ENCODE measurements at regions not wholly inside any gene's neighbourhood (a gene's known extent, or its start where the extent isn't known, plus 50 kb on each side); places are given as distances from the start of the nearest gene placed in this dataset.

DNA sequence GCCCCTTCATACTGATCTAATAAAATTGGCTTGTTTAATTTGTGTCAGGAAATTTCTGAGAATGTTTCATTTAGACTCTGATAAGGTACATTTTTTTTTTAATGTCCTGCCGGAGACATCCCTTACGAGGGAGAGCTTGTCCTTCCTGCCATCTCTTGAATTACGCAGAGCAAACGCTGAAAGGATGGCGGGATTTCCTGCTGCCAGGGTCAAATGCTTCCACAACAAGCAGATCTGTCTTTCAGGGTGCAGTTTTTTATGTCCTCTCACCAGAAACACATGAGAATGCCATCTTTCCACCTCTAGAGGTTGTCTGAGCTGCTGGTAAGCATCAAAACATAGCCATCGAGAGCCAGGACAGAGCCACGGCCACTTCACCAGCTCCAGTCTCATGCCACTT is 126.8 kb upstream of the ARHGAP5 start:
- no peaks in the 10 kb centered on the region for H3K9me3 Mint-ChIP-seq
- ATAC-seq (replicated peaks), result no peak
- no peaks in the 10 kb centered on the region for H3K27me3 Mint-ChIP-seq
- peaks cover 8% of the 10 kb centered on the region for H3K4me1 Mint-ChIP-seq
- peak overlapping the region; percentile 69 for H3K27ac Mint-ChIP-seq
- H3K36me3 Mint-ChIP-seq (ENCODE audit: low read depth), result no peaks in the 10 kb centered on the region
- H3K4me3 Mint-ChIP-seq, result no peak overlapping the region

DNA sequence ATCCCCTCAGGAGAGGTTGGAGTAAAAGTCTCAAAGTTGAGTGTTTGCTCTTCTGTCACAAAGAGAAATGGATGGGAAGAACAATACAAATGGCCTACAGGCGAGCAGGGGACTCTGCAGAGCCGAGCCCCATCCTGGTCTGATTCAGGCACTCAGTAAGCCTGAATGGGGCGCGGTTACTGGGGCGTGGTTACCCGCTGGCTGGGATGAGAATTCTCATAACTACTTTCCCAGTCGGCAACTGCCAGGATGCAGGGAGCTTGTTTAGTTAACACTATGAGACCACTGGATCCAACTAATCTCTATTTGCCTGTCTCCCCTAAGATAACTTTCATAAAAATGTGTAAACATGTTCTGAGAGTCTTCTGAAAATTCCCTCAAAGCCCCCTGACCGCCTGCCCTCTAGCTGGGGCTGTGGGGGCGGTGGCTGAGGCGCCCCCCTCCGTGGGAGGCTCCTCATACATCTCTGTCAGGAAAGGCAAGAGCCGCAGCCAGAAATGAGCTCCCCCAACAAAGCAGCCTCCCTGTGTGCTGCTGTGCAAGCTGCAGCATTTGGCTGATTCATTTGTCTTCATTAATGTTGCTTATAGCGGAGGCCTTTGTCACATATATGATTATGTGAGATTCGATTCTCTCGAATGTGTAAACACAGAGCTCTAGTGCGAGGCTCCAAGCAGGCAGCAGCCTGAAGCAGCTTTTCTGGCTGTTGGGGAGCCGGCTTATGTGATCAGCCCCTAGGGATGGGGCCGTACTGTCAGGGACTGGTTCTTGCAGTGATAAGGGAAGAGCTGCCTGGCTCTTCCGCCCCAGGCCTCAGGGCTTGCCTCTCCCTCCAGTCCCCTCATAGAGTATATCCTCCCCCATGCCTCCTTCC is 126.1 kb upstream of the ARHGAP5 start:
- Mint-ChIP-seq H3K4me1 (peaks cover 8% of the 10 kb centered on the region), H3K9me3 (no peaks in the 10 kb centered on the region), H3K4me3 (no peak overlapping the region), H3K27me3 (no peaks in the 10 kb centered on the region), H3K27ac (no peak overlapping the region), H3K36me3 (ENCODE audit: low read depth) (no peaks in the 10 kb centered on the region)
- no peak for ATAC-seq (replicated peaks)

DNA sequence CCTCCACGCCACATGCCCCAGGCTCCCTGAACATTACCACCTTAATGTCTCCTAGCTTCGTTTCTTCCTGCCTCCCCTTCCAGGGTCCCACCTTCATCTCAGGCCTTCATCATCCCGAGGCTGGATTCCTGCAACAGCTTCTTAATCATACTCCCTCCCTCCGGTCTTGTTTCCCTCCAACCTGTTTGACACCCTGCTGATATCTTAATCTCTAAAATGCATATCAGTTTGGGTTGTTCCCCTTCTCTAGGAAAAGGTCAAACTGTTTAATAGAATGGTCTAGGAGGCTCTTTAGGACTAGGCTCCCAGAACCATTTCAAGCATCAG is 125.5 kb upstream of the ARHGAP5 start:
- Mint-ChIP-seq H3K4me3 (no peak overlapping the region), H3K9me3 (no peaks in the 10 kb centered on the region), H3K27me3 (no peaks in the 10 kb centered on the region), H3K27ac (no peak overlapping the region), H3K36me3 (ENCODE audit: low read depth) (no peaks in the 10 kb centered on the region), H3K4me1 (peaks cover 8% of the 10 kb centered on the region)
- no peak for ATAC-seq (replicated peaks)

DNA sequence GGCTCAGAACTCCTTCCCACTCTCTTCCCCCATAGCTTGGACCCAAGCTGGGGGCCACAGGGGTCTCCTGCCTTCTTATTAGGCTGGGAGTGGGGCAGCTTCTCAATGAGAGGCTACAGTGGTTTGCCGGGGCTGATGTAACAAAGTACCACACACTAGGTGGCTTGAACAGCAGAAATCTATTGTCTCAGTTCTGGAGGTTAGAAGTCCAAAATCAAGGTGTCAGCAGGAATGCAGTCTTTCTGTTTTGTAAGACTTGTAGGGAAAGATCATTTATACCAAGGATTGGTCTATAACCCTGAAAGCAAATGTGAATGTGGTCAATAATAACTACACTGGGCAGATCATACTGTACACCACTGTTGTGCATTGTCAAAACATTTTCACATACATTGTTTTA is 124.5 kb upstream of the ARHGAP5 start:
- no peak for ATAC-seq (replicated peaks)
- H3K4me1 Mint-ChIP-seq, result peaks cover 8% of the 10 kb centered on the region
- no peaks in the 10 kb centered on the region for H3K27me3 Mint-ChIP-seq
- no peak overlapping the region for H3K27ac Mint-ChIP-seq
- no peak overlapping the region for H3K4me3 Mint-ChIP-seq
- H3K36me3 Mint-ChIP-seq (ENCODE audit: low read depth), result no peaks in the 10 kb centered on the region
- no peaks in the 10 kb centered on the region for H3K9me3 Mint-ChIP-seq

DNA sequence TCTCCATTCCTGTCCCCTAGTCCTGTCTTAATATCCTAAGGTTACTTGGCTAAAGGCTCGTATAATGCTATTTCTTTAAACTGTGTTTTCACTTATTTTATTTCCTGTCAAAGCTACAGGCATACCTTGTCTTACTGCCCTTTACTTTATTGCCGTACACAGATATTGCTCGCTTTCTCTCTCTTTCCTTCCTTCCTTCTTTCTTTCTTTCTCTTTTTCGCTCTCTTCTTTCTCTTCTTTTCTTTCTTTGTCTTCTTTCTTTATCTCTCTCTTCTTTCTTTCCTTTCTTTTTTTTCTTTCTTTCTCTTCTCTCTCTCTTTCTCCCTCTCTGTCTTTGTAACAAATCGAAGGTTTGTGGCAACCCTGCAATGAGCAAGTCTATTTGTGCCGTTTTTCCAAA is 123.9 kb upstream of the ARHGAP5 start:
- ATAC-seq (replicated peaks), result no peak
- H3K4me1 Mint-ChIP-seq, result peaks cover 4% of the 10 kb centered on the region
- no peaks in the 10 kb centered on the region for H3K36me3 Mint-ChIP-seq (ENCODE audit: low read depth)
- no peak overlapping the region for H3K27ac Mint-ChIP-seq
- H3K27me3 Mint-ChIP-seq, result no peaks in the 10 kb centered on the region
- no peak overlapping the region for H3K4me3 Mint-ChIP-seq
- no peaks in the 10 kb centered on the region for H3K9me3 Mint-ChIP-seq

DNA sequence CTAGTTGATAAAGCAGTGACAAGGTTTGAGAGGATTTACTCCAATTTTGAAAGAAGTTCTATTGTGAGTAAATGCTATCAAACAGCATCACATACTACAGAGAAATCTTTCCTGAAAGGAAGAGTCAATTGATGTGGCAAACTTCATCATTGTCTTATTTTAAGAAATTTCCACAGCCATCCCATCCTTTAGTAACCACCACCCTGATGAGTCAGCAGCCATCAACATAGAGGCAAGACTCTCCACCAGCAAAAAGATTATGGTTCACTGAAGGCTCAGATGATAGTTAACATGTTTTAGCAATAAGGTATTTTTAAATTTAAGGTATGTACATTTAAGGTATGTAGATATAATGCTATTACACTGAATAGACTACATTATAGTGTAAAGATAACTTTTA is 122.1 kb upstream of the ARHGAP5 start:
- H3K4me1 Mint-ChIP-seq, result peaks cover 2% of the 10 kb centered on the region
- no peaks in the 10 kb centered on the region for H3K36me3 Mint-ChIP-seq (ENCODE audit: low read depth)
- ATAC-seq (replicated peaks), result no peak
- H3K9me3 Mint-ChIP-seq, result no peaks in the 10 kb centered on the region
- no peaks in the 10 kb centered on the region for H3K27me3 Mint-ChIP-seq
- H3K4me3 Mint-ChIP-seq, result no peak overlapping the region
- H3K27ac Mint-ChIP-seq, result no peak overlapping the region

DNA sequence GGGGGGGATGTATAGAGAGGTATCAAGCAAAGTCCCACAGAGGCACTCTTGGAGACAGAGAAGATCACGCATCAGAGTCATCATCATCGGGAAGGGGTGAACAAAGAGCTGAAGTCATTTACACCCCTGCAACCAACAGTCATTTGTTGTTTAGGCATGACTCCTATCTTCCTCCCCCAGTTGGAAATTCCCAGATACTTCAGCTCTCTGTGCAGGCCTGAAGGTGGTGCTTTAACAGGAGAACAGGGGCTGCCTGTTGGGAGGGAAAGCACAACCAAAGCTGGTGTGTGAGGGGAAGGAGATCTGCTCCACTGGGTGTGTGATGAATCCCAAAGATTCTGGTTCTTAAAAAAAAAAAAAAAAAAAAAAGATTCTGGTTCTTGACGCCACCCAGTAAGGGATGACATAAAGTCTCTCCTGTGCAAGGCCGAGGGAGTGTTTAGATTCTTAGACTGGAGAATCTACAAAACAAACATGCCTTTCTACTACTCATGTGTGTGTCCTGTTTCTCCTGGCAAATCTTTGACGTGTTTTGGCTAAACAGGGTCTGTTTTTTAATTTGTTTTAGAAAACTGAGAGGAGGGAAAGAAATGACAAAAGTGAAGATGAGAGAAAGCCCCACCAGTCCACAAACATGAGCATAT is 121.0 kb upstream of the ARHGAP5 start:
- no peak overlapping the region for H3K4me3 Mint-ChIP-seq
- H3K4me1 Mint-ChIP-seq, result no peaks in the 10 kb centered on the region
- H3K27ac Mint-ChIP-seq, result no peak overlapping the region
- ATAC-seq (replicated peaks), result peak; percentile 47
- no peaks in the 10 kb centered on the region for H3K36me3 Mint-ChIP-seq (ENCODE audit: low read depth)
- H3K27me3 Mint-ChIP-seq, result no peaks in the 10 kb centered on the region
- no peaks in the 10 kb centered on the region for H3K9me3 Mint-ChIP-seq

DNA sequence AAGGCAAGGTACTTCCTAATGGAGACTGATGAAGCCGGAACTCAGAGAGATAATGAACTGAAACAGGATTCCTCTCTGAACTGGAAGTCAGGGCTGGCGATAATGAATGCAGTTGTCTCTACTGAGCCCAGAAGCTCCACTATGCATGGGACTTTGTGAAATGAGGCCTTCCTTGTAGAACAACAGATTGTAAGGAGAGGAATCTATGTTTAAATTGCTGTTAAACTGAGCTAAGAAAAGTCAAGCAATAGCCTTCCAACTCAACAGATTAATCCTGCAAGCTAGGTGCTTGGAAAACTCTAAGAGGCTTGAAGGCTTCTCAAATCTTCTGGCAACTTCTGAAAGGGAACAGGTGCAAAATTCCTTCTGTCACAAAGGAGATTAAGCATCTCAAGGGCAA is 119.5 kb upstream of the ARHGAP5 start:
- Mint-ChIP-seq H3K4me3 (no peak overlapping the region), H3K27ac (no peak overlapping the region), H3K4me1 (no peaks in the 10 kb centered on the region), H3K9me3 (no peaks in the 10 kb centered on the region), H3K36me3 (ENCODE audit: low read depth) (no peaks in the 10 kb centered on the region), H3K27me3 (peaks cover 3% of the 10 kb centered on the region)
- ATAC-seq (replicated peaks), result no peak

DNA sequence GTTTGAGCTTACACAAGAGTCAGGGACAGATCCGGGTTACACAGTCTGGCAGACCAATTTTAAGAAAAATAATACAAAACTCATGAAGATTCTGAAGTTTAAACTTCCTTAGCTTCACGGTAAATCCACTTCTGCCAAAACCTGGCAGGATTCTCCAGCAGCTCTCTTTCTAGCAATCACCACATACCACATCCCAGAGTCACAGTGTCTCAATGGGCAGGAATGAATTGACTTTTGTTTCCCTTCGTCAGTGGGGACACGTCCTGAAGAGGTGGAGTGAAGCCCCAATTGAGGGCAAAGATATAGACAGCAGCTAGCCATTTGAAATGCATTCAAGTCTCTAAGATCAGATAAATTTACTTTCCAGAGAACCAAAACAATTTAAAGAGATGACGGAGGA is 117.1 kb upstream of the ARHGAP5 start:
- H3K9me3 Mint-ChIP-seq, result no peaks in the 10 kb centered on the region
- no peak for ATAC-seq (replicated peaks)
- H3K4me3 Mint-ChIP-seq, result no peak overlapping the region
- H3K4me1 Mint-ChIP-seq, result no peaks in the 10 kb centered on the region
- peaks cover 3% of the 10 kb centered on the region for H3K27me3 Mint-ChIP-seq
- no peaks in the 10 kb centered on the region for H3K36me3 Mint-ChIP-seq (ENCODE audit: low read depth)
- no peak overlapping the region for H3K27ac Mint-ChIP-seq

DNA sequence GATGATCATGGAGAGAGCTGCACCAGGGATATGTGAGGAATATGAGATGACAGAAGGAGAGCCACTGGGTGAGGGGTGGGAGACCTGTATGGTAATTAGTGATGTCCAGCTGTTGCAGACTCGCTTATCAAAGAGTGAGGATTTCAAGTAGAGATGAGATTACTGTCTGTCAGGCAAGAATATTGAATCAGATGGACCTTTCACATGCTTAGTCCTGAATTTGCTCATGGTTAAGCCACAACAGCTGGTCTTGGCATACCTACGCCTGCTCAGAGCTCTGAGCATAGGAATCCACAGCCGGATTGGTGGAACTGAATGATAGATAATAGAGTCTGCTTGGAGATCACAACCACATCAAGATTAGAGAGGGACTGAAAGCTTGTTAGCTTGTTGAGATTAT is 115.2 kb upstream of the ARHGAP5 start:
- H3K36me3 Mint-ChIP-seq (ENCODE audit: low read depth), result no peaks in the 10 kb centered on the region
- H3K4me3 Mint-ChIP-seq, result no peak overlapping the region
- H3K27me3 Mint-ChIP-seq, result peaks cover 3% of the 10 kb centered on the region
- H3K4me1 Mint-ChIP-seq, result peaks cover 6% of the 10 kb centered on the region
- no peak for ATAC-seq (replicated peaks)
- H3K27ac Mint-ChIP-seq, result no peak overlapping the region
- no peaks in the 10 kb centered on the region for H3K9me3 Mint-ChIP-seq

DNA sequence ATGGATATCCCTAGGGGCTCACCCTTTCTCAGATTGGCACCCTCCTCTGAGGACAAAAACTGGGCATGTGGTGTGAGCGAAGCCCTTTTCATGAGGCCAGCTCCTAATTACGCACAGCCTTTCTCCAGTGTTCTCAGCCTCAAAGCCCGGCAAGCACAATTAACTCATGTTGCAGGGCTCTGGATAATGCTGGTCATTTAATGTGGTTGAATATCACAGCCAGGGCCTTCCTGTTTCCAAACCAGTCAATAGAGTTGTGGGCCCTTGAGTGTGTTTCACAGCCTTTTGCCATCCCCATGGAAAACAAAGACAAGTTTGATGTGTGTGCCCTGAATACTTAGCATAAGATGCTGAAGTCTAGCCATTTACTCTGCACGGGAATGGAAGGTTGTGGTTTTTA is 114.2 kb upstream of the ARHGAP5 start:
- no peaks in the 10 kb centered on the region for H3K9me3 Mint-ChIP-seq
- H3K27me3 Mint-ChIP-seq, result peaks cover 3% of the 10 kb centered on the region
- H3K27ac Mint-ChIP-seq, result no peak overlapping the region
- ATAC-seq (replicated peaks), result no peak
- H3K4me1 Mint-ChIP-seq, result peaks cover 6% of the 10 kb centered on the region
- H3K4me3 Mint-ChIP-seq, result no peak overlapping the region
- no peaks in the 10 kb centered on the region for H3K36me3 Mint-ChIP-seq (ENCODE audit: low read depth)

DNA sequence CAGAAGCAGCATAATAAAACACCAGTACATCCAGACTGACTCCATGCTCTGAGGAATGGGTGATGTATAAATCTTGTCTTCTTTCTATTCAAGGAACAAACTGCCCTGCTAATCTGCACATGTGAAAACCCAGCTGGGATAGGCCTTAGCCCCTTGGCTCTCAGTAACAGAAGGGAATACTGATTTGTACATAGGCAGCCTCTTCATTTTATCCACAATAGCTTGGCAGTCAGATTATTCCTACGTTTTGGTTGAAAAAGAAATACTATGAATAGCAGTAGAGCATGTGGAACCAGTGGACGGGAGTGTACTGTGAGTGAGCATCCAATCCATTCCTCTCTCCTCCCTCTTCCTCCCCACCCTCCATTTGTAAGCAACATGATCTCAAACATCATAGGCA is 113.5 kb upstream of the ARHGAP5 start:
- Mint-ChIP-seq H3K4me1 (peaks cover 8% of the 10 kb centered on the region), H3K27me3 (peaks cover 3% of the 10 kb centered on the region), H3K27ac (no peak overlapping the region), H3K4me3 (no peak overlapping the region), H3K36me3 (ENCODE audit: low read depth) (no peaks in the 10 kb centered on the region), H3K9me3 (no peaks in the 10 kb centered on the region)
- no peak for ATAC-seq (replicated peaks)

DNA sequence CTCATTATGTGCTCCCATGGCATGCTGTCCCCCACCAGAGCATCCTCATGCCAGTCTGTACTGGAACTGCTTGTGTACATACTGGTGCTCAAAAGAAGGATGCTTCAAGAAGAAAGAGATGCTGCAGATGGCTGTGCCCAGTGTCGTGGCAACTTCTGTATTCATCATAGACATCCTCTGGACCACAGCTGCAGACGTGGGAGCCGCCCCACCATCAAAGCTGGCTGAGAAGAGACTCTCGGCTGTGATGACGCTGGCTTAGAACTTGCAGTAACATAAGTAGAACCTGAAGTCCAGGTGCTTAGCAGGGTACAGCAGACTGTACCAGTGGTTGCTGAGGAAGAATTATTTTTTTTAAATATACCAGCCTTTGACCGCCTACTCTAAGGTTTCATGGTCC is 112.6 kb upstream of the ARHGAP5 start:
- Mint-ChIP-seq H3K36me3 (ENCODE audit: low read depth) (no peaks in the 10 kb centered on the region), H3K9me3 (no peaks in the 10 kb centered on the region), H3K4me1 (peaks cover 9% of the 10 kb centered on the region), H3K27me3 (peaks cover 3% of the 10 kb centered on the region), H3K4me3 (no peak overlapping the region), H3K27ac (no peak overlapping the region)
- no peak for ATAC-seq (replicated peaks)

DNA sequence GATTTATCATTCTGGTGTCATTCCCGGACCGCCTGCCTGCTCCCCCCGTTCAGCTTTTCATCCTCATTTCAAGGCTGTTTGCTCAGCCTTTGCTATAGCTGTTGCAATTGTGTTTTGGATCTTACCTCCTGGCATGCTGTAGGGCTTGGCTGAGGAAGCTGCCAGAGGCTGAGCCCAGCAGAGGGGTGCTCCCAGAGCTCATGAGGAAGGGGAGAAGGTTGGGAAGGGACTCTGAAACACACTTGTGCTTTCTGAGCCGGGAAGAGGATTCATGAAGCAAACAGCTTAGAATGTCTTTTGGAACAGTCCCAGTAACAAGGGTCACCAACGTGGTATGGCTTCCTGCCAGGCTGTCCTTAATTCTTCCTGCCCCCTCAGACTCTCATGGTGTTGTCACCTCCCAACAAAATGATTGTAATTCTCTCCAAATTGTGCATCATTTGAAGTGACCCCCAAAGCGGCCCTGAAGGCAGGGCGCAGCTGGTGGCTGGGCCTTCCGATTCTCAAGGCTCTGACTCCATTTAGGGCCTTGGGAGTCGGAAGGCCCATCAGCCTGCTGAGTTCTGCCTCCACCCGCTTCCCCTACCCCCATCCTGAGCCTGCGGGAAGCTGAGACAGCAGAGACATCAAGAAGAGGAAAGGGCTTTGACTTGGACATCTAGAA is 111.9 kb upstream of the ARHGAP5 start:
- H3K9me3 Mint-ChIP-seq, result no peaks in the 10 kb centered on the region
- no peak overlapping the region for H3K4me3 Mint-ChIP-seq
- H3K4me1 Mint-ChIP-seq, result peaks cover 9% of the 10 kb centered on the region
- no peaks in the 10 kb centered on the region for H3K36me3 Mint-ChIP-seq (ENCODE audit: low read depth)
- peaks cover 3% of the 10 kb centered on the region for H3K27me3 Mint-ChIP-seq
- H3K27ac Mint-ChIP-seq, result no peak overlapping the region
- no peak for ATAC-seq (replicated peaks)
